GM18858 (cell line): ENCODE measurements at regions not wholly inside any gene's neighbourhood (a gene's known extent, or its start where the extent isn't known, plus 50 kb on each side); places are given as distances from the start of the nearest gene placed in this dataset.
"Not testable (repeated sequence)": the region's sequence is repeated elsewhere in the genome, so short reads cannot be mapped to it uniquely, and the experiment has no call there.

Source experiments
- ATAC-seq: cut with Tn5 transposase; IDR thresholded peaks from one replicate; pipeline ENCODE4 v1.9.1; 2021; ENCODE audit not compliant: unreplicated experiment

DNA sequence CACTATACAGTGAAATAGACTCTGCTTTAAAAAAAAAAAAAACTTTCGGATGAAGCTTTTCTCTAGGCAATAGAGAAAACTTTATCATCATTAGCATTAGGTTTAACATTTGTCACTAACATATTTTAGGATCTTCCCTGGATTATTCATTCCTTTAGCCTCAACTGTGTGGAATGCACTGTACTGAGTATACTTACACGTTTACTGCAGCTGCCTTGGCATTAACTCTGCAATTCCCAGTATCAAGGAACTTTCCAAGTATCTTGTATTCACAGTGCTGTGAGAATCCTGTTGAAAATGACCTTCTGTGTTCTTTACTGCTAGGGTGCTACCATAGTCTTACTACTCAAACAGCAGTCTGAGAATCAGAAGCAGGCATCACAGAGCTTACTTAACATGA is 328.2 kb upstream of the COL3A1 start:
- ATAC-seq = no peak

DNA sequence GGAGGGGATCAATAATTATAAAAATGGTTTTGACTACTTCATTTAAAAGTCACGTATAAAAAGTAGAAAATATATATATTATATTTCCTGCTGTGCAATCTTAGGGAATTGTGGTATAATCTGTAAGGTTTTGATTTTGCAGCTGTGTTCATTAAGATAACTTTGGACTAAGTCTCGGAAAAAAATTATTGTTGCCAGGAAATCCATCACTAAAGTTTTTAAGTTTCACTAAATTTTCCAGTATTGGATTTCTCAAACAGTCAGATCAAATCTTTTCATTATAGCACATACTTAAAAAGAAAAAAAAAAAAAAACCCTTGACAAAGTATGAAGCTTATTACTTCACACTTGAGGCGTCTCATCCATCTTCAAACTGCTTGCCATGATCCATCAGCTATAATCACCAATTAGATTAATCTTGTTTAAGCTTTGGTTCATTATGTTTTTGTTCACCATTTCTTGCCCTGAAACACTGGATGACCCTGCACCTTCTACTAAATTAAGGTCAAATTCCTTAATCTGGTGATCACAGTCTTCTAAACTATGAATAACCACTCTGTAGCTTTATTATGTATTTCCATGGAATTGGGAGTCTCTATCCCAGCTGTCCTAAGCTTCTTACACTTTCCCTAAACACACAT is 326.6 kb upstream of the COL3A1 start:
- ATAC-seq = no peak

GRCh38 chr2:188659656-188660406 is 314.3 kb upstream of the COL3A1 start:
- ATAC-seq = no peak

DNA sequence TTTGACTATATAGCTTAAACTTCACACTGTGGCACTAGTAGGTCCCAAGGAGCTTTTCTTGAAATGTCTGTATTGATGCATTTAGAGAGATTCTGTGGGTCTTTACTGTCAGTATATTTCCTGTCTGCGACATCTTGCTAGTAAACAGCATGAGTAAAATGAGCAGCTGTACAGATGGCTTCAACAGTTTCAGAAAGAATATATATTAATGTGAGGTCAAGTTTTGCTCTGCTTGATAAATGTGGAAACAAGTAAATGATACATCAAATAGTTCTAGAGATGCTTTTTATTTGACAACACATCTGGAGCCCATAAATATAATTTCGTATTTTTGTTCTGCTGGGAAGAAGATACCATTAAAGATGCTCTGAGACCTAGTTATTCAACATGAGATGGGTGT is 310.9 kb upstream of the COL3A1 start:
- no peak for ATAC-seq

GRCh38 chr2:188664416-188664815 is 309.8 kb upstream of the COL3A1 start:
- ATAC-seq = no peak

- ATAC-seq = no peak
These were observed 309.1 kb upstream of the COL3A1 start for GRCh38 chr2:188664951-188665595.

DNA sequence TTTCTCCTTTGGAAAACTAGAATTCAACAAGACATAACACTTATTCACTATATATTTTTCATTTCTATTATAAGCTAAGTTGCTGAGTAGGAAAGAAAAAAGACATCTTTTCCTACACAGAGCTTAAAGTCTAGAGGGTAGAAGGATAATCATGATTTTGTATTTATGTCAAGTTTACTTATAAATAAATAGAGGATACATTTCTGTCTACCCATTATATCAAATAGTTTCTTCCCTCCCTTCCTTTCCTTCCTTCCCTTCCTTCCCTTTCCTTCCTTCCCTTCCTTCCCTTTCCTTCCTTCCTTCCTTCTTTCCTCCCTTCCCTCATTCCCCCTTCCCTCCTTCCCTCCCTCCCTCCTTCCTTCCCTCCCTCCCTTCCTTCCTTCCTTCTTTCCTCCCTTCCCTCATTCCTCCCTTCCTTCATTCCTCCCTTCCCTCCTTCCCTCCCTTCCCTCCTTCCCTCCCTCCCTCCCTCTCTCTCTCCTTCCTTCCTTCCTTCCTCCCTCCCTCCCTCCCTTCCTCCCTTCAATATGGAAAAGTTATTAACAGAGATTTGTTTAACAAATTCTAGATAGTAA is 308.4 kb upstream of the COL3A1 start:
- no peak for ATAC-seq

GRCh38 chr2:188666503-188666902 is 307.7 kb upstream of the COL3A1 start:
- no peak for ATAC-seq

GRCh38 chr2:188668017-188668680 is 306.0 kb upstream of the COL3A1 start:
- no peak for ATAC-seq

GRCh38 chr2:188675391-188676009 is 298.7 kb upstream of the COL3A1 start:
- ATAC-seq = no peak

- no peak for ATAC-seq
These were observed 298.2 kb upstream of the COL3A1 start for GRCh38 chr2:188676010-188676400.

DNA sequence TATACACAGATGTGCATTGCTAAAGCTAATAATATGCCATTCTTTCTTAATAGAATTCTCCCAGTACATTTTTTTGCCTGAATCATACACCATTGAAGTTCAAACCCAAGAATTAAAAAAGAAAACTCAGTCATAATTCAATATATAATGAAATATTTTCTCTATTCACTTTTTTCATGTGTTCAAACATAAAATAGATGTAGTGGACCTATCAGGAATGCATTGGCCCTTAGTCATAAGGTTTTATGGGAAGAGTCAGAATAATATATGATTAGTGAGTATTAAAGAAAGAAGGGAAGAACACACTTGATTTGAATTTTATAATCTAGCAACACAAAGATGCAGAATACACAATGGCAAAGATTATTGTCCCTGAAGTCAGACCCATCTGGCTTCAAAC is 297.0 kb upstream of the COL3A1 start:
- no peak for ATAC-seq

DNA sequence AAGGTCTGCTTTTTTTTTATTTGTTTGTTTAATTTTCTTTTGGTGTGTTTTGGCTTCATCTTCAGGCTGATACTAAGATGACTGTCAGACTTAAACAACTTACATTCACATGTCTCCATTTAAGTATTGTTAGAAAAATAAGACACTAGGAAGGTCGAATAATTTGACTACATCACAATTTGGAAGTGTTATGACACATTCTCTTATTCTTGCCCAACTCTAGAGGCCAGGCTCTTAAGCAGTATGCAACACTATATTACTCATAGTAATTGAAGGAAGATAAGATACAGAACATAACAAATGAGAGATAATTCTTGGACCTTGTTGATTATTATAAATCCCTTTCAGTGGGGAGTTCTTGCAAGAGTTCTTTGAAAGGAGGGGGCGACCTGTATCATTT is 295.3 kb upstream of the COL3A1 start:
- no peak for ATAC-seq

- no peak for ATAC-seq
These were observed 291.3 kb upstream of the COL3A1 start for GRCh38 chr2:188682838-188683237.

DNA sequence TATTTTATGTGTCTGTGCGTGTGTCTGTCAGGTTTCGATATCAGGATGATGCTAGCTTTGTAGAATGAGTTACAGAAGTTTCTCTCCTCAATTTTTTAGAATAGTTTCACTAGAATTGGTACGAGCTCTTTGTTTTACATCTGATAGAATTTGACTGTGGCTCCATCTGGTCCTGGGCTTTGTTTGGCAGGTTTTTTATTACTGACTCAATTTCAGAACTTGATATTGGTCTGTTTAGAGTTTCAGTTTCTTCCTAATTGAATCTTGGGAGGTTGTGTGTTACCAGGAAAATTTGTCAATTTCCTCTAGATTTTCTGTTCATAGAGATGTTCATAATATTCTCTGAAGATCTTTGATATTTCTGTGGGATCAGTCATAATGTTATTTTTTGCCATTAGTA is 289.4 kb upstream of the COL3A1 start:
- ATAC-seq = no peak

DNA sequence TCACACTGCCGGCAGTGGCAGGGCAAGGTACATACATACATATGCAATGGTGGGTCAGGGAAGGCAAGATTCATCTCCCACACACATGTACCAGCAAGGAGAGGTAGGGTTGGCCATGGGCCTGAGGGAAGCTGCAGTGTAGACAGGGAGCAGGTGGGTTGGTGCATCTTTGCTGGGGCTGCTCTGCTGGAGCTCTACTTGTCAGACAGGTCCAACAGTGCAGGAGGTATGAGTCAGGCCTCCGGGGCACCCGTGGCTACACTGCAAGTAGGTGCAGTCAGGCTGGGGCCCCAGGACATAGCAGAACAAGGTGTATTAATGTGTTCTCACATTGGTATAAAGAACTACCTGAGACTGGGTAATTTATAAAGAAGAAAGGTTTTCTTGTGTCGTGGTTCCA is 281.1 kb upstream of the COL3A1 start:
- no peak for ATAC-seq

- ATAC-seq = no peak
These were observed 280.4 kb upstream of the COL3A1 start for GRCh38 chr2:188693771-188694170.

- ATAC-seq = no peak
These were observed 278.2 kb upstream of the COL3A1 start for GRCh38 chr2:188695953-188696352.

DNA sequence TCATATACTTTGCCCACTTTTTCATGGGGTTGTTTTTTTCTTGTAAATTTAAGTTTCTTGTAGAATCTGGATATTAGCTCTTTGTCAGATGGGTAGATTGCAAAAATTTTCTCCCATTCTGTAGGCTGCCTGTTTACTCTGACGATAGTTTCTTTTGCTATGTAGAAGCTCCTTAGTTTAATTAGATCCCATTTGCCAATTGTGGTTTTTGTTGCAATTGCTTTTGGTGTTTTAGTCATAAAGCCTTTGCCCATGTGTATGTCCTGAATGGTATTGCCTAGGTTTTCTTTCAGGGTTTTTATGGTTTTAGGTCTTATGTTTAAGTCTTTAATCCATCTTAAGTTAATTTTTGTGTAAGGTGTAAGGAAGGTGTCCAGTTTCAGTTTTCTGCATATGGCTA is 276.0 kb upstream of the COL3A1 start:
- not testable (repeated sequence) for ATAC-seq

GRCh38 chr2:188701836-188702235 is 272.3 kb upstream of the COL3A1 start:
- no peak for ATAC-seq

DNA sequence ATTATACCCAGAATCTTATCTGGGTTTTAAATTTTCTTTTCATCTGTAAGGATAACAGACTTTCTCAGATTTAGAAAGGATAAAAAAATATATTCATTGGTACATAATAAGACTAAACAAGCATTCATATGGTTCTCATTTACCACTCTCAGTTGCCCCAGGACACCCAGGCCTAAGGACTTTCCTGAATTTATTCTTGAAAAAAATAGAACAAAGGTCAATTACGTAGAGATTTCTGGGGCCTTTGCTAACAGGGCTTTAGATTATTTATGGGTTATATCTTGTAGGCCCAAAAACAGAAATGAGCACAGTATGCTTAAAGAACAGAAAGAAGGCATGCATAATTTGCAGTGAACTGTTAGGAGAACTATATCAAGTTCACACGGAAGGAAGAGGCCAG is 269.0 kb upstream of the COL3A1 start:
- ATAC-seq = no peak
